NB4 (cell line): ENCODE measurements at regions not wholly inside any gene's neighbourhood (a gene's known extent, or its start where the extent isn't known, plus 50 kb on each side); places are given as distances from the start of the nearest gene placed in this dataset.
A peak's percentile ranks its signal among the peaks of the same experiment; 100 is the strongest.

Experiments
- DNase-seq: peaks from one replicate; pipeline ENCODE4 v3.0.0; 2010; ENCODE audit warnings: low read depth
- H3K4me3 ChIP-seq: one replicate; pipeline ENCODE4 v1.5.1; 2011; ENCODE audit warnings: mild to moderate bottlenecking, low read depth, low read length, moderate library complexity
- CTCF ChIP-seq: IDR thresholded peaks from one replicate; pipeline ENCODE4 v1.5.1; 2012; ENCODE audit warnings: low read depth, low read length
- MAX ChIP-seq: IDR thresholded peaks from 2 replicates; pipeline ENCODE4 v1.6.1; 2011; ENCODE audit warnings: low read depth, low read length
- MYC ChIP-seq: IDR thresholded peaks from 2 replicates; pipeline ENCODE4 v1.6.1; 2011; ENCODE audit warnings: low read depth, low read length
- POLR2A ChIP-seq: IDR thresholded peaks from 2 replicates; pipeline ENCODE4 v1.6.1; 2011; ENCODE audit warnings: mild to moderate bottlenecking; ENCODE audit not compliant: insufficient read length; ENCODE audit errors: extremely low read depth

GRCh38 chr7:118606602-118607001 is 382.1 kb downstream of the ANKRD7 start:
- H3K4me3 ChIP-seq = no peak overlapping the region
- no peak for DNase-seq
- no peak for TF ChIP-seq MAX
- no peak for TF ChIP-seq MYC
- TF ChIP-seq POLR2A = no peak
- no peak for TF ChIP-seq CTCF

- TF ChIP-seq MAX (no peak), CTCF (no peak), POLR2A (no peak)
- no peak overlapping the region for H3K4me3 ChIP-seq
- DNase-seq = no peak
Measured at GRCh38 chr7:118609207-118609606, 384.7 kb downstream of the ANKRD7 start.

GRCh38 chr7:118615681-118616080 is 391.2 kb downstream of the ANKRD7 start:
- TF ChIP-seq CTCF (no peak), POLR2A (no peak)
- H3K4me3 ChIP-seq = no peak overlapping the region
- no peak for DNase-seq

DNA sequence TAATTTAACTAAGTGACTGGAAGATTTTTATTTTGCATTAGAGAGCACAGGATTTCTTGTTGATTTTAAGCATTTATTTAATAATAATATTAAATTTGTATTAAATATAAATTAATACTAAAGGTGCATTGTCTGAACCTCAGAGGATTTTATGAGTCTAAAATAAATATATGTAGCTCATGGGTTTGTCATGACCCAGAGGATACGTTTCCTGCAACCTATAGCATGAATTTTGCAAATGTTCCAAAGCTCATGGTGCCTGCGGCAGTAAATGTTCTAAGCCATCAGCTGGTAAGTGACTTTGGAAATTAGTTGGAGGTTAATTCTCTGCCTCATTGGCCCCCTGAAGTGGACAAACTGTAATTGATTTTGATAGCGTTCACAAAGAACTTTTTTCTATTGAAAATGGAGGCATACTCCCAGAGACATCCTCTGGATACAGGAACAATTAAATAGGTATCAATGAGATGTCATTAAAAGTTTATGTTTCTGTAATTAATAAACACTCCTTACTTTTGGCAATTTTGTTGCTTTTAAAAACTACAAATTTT is 397.4 kb downstream of the ANKRD7 start:
- H3K4me3 ChIP-seq = no peak overlapping the region
- DNase-seq = no peak
- TF ChIP-seq POLR2A (no peak), CTCF (no peak), MAX (no peak), MYC (no peak)

GRCh38 chr7:118626739-118627138 is 402.2 kb downstream of the ANKRD7 start:
- H3K4me3 ChIP-seq = no peak overlapping the region
- peak; percentile 9 for DNase-seq
- TF ChIP-seq MAX (no peak), CTCF (no peak)

DNA sequence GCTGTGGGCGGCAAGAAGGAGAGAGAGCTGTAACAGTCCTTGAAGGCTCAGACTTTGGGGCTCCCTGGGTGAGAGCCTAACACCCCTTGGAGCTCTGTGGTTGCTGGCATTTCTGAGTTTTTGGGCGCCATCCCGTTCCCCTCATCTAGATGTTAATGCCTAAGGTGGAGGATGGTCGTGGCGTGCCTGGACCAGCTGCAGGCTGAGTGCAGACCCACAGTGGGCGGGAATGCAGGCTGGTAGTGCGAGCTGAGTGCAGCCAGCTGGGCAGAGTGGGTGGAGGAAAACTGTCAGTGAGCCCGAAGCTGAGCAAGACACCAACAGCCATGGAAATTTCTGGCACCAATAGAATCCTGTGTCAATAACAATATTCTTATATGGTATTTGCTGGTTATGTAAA is 403.0 kb downstream of the ANKRD7 start:
- no peak overlapping the region for H3K4me3 ChIP-seq
- no peak for DNase-seq
- no peak for TF ChIP-seq CTCF
- TF ChIP-seq MAX = no peak
- TF ChIP-seq POLR2A = no peak
- TF ChIP-seq MYC = no peak
